ENCODE measurements at regions not wholly inside any gene's neighbourhood (a gene's known extent, or its start where the extent isn't known, plus 50 kb on each side); places are given as distances from the start of the nearest gene placed in this dataset.

- TF ChIP-seq, protein P1, sequence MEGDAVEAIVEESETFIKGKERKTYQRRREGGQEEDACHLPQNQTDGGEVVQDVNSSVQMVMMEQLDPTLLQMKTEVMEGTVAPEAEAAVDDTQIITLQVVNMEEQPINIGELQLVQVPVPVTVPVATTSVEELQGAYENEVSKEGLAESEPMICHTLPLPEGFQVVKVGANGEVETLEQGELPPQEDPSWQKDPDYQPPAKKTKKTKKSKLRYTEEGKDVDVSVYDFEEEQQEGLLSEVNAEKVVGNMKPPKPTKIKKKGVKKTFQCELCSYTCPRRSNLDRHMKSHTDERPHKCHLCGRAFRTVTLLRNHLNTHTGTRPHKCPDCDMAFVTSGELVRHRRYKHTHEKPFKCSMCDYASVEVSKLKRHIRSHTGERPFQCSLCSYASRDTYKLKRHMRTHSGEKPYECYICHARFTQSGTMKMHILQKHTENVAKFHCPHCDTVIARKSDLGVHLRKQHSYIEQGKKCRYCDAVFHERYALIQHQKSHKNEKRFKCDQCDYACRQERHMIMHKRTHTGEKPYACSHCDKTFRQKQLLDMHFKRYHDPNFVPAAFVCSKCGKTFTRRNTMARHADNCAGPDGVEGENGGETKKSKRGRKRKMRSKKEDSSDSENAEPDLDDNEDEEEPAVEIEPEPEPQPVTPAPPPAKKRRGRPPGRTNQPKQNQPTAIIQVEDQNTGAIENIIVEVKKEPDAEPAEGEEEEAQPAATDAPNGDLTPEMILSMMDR (IDR thresholded peaks at IDR 0.05) = no peak
- TF ChIP-seq POLR2A (IDR thresholded peaks at IDR 0.05) = no peak
These were observed 260.5 kb upstream of the ANXA10 start for GRCh38 chr4:167831855-167832254.

Data from thyroid gland (tissue), 4 donors.